Skeletal muscle cell (primary cell): ENCODE measurements at regions not wholly inside any gene's neighbourhood (a gene's known extent, or its start where the extent isn't known, plus 50 kb on each side); places are given as distances from the start of the nearest gene placed in this dataset.
"Not testable (repeated sequence)": the region's sequence is repeated elsewhere in the genome, so short reads cannot be mapped to it uniquely, and the experiment has no call there.

Source experiments
- DNase-seq: peaks from one replicate; pipeline ENCODE4 v3.0.0-alpha.2; 2010; ENCODE audit warnings: low read depth
- H3K4me3 ChIP-seq: 2 replicates; pipeline ENCODE4 v1.5.1; 2011; ENCODE audit warnings: low read depth, mild to moderate bottlenecking, control low read depth, low read length, moderate library complexity

DNA sequence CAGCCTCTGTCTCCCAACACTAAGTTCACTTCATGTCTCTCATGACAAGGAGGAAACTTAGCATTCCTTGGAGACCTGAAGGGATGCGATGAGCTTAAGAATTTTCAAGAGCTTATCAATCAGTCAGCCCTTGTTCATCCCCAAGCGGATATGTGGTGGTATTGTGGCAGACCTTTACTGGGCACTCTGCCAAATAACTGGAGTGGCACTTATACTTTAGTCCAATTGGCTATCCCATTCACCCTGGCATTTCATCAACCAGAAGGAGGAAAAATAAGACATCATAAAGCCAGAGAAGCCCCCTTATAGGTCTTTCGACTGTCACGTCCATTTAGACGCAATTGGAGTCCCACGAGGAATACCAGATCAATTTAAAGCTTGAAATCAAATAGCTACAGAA is 779.4 kb downstream of the FAM181B start:
- H3K4me3 ChIP-seq, DNase-seq: not testable (repeated sequence)

DNA sequence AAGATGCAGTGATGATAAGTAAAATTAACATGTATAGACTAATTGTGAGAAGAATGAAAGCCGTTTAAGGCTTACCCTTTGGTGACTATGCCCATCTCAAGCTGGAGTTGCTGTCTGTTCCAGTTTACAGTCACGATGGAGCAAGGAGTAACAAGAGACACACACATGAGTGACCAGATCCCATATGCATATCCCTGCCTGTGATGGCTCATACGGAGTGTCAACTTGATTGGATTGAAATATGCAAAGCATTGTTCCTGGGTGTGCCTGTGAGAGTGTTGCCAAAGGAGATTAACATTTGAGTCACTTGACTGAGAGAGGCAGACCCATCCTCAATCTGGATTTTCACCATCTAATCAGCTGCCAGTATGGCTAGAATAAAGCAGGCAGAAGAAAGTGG is 786.8 kb downstream of the FAM181B start:
- no peak for DNase-seq
- no peak overlapping the region for H3K4me3 ChIP-seq

- DNase-seq: no peak
- H3K4me3 ChIP-seq: no peak overlapping the region
Measured at GRCh38 chr11:81942646-81943045, 791.0 kb downstream of the FAM181B start.

DNA sequence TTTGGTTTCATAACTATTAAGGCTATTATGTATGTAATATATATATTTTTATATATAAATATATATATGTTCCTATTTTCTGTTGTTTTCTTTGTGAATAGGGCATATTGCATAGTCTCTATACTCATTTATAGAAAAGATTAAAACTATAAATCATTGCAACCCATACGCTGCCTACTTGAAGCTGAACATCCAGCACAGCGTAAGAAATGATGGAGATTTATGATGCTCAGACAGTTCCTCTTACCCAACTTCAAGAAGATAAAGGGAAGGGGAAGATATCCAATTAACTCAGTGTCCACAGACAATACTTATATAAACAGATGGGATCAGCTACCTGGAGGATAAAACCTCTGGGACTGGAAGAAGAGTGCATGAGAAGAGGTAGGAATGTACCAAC is 791.7 kb downstream of the FAM181B start:
- no peak for DNase-seq
- no peak overlapping the region for H3K4me3 ChIP-seq

- H3K4me3 ChIP-seq: no peak overlapping the region
- no peak for DNase-seq
Measured at GRCh38 chr11:81932303-81932702, 801.4 kb downstream of the FAM181B start.

- DNase-seq: no peak
- no peak overlapping the region for H3K4me3 ChIP-seq
Measured at GRCh38 chr11:81920205-81920604, 813.5 kb downstream of the FAM181B start.

DNA sequence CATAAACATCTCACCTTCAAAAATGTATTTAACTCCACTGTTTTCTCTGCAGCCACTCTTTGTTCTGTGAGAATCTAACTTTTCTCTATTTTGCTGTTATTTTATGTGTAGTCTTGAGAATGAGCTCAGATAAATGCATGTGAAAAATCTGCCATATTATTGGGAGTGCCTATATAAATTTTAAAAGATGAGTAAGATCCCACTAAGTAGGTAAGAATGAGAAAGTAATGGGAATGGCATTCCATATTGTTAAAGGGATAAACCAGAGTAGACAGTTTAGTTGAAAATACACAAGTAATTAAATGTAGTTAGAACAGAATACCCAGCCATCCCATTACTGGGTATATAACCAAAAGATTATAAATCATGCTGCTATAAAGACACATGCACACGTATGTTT is 817.2 kb downstream of the FAM181B start:
- H3K4me3 ChIP-seq: no peak overlapping the region
- DNase-seq: no peak

DNA sequence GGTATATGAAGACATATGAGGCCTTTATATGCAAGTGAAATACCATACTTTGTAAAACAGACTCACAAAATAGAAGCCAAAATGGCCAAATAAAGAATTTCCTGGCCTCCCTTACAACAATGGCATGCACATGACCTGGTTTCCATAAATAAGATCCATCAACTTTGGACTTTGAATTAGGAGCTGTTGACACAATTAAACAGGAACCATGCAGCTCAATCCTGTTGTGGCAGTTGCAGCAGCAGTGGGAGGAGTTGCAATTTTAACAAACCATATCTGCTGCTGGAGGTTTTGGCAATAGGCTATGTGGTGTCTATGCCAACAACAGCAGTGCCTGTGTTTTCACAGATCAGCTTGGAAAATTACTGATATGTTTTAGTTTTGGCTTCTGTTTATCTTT is 818.6 kb downstream of the FAM181B start:
- DNase-seq: no peak
- H3K4me3 ChIP-seq: no peak overlapping the region

DNA sequence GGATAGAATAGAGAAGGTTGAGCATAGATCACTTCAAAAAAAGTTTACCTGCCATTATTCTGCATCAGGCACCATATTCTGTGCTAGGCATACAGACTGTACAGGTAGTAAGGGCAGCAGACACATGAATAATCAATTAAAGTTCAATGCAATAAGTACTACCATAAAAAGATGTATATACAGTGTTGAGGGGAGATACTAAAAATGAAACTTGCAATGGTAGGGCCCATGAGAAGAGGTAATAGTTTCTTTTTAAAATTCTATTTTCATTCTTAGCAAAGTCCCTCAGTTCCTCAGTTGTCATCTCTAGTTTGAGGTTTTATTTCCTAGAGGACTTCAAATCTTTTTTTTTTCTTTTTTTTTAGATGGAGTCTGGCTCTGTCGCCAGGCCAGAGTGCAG is 819.9 kb downstream of the FAM181B start:
- DNase-seq: no peak
- H3K4me3 ChIP-seq: no peak overlapping the region

DNA sequence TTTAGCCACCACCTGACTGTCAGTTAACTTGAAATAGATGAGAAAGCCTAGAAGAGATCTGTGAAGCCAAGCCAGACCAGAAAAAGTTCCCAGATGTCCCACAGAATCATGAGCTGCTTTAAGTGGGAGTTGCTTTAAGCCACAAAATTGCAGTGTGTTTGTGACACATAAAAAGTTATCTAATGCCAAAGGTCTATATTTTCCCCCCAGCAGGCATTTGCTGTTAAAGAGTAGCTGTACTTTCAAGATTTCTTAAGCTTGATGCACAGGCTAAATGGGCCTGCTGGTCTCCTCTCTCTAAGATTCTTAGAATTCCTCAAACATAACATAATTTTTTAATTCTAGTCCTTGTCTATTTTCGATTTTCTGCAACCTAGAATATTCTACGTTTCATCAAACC is 825.7 kb downstream of the FAM181B start:
- no peak for DNase-seq

DNA sequence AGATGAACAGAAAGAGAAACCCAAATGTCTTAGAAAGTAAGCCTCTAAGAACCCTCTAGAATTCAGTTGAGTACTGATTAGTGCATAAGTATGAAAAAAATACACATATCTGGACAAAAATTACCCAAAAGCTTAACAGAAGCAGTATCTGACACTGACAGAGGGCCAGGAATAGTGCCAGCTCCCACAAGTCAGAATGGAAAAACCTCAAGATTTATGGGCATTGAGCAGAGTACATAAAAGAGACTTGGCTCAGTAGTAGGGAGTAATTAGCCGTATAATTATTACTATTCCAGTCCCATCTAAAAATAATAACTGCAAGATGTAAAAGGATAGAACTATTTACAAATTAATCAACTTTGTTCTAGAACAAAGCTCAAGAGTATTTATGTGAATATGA is 834.5 kb downstream of the FAM181B start:
- H3K4me3 ChIP-seq: no peak overlapping the region
- no peak for DNase-seq

More for the DNA sequence above, 825.7 kb downstream of the FAM181B start:
- H3K4me3 ChIP-seq: no peak overlapping the region

DNA sequence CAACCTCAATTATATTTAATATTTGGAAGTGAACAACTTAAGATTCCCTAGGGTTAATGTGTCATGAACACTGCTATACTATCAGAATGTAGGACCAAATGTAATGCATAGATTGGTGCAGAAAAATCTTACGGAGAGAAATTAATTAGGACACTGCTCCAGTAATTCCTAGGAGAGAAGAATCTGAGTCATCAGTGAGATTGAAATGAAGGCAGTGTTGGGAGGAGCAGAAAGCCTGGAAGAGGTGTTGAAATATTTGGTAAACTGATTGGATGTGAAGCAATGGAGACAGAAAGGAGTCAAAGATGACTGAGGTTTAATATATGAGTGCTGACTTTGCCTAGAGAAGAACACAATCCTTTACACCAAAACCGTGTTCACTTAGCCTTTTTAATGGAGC is 836.0 kb downstream of the FAM181B start:
- no peak for DNase-seq
- H3K4me3 ChIP-seq: no peak overlapping the region

- DNase-seq: no peak
- no peak overlapping the region for H3K4me3 ChIP-seq
Measured at GRCh38 chr11:81895258-81895657, 838.4 kb downstream of the FAM181B start.

DNA sequence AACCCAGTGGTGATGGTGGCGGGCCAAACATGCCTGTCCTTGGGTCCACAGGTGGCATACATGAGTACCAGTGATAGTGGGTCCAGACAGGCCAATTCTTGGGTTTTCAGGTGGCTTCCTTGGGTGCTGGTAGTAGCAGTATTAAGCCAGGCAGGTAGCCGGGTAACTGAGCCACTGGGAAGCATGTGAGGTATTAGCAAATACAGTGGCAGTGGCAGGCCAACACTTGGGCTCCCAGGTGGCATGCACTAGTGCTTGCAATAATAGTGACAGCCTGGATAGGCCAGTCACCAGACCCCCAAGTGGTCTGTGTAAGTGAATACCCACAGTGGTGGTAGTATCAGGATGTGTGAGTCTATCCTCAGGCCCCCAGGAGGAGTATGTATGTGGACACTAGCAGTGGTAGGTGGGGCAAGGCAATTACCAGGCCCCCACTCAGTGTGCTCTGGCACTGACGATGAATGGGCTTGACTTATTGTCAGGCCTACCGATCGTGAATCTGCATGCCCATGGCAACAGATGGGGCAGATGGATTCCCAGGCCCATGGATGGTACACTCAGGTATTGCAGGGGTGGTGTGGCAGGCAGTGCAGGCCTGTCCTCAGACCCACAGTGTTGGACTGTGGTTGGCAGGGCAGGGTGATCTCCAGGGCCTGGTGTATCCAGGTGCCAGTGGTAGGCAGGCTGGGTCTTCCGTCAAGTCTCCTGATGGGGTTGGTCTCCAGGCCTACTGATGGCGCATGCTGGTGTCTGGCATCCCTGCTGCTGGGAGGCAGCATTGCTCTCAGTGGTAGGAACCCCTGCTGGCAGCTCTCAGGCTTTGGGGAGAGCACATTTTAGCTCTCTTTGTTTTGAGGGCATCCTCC is 840.7 kb downstream of the FAM181B start:
- no peak for DNase-seq
- no peak overlapping the region for H3K4me3 ChIP-seq

GRCh38 chr11:81888391-81888790 is 845.3 kb downstream of the FAM181B start:
- no peak overlapping the region for H3K4me3 ChIP-seq
- no peak for DNase-seq

DNA sequence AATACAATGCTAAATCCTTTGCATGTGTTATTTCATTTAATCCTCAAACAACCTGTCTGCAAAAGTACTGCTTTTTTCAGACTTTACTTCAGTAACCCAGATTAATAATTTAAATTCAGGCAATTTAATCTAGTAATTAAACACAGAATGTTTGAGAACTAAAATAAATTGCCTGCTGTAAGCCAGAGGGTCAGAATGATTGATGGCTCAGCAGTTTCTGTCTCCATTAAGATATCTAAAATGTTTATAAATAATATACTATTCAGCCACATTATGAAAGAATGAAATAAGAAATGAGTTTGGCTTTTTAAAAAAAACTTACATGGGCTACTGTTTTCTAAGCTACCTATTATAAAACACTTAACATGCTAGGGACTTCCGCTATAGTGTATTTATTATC is 846.0 kb downstream of the FAM181B start:
- no peak for DNase-seq
- H3K4me3 ChIP-seq: no peak overlapping the region

DNA sequence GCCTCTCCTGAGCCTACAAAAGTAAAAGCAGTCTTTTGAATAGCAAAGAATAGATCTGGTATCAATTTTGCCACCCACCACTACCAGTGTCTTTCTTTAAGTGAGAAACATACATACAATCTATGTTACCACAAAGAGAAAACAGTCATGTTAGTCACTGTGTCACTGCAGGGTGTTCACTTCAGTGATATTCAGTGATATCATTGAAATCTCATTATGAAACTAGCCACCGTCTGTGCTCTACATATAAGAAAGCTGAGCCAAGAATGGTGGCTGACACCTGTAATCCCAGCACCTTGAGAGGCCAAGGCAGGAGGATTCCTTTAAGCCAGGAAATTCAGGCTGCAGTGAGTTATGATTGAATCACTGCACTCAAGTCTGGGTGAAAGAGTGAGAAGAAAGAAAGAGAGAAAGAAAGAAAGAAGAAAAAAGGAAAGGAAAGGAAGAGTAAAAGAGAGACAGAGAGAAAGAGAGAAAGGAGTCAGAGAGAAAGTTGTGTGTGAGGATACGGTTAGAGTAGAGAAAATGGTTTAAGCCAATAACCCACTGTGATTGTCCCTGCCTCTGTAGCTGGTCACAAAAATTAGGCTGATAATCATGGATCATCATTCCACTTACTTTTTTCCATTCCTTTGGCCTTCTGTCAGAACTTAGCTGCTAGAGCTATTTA is 847.1 kb downstream of the FAM181B start:
- no peak overlapping the region for H3K4me3 ChIP-seq
- no peak for DNase-seq

GRCh38 chr11:81874635-81875034 is 859.0 kb downstream of the FAM181B start:
- no peak for DNase-seq
- no peak overlapping the region for H3K4me3 ChIP-seq

- DNase-seq: no peak
- H3K4me3 ChIP-seq: no peak overlapping the region
Measured at GRCh38 chr11:81870815-81871214, 862.8 kb downstream of the FAM181B start.

DNA sequence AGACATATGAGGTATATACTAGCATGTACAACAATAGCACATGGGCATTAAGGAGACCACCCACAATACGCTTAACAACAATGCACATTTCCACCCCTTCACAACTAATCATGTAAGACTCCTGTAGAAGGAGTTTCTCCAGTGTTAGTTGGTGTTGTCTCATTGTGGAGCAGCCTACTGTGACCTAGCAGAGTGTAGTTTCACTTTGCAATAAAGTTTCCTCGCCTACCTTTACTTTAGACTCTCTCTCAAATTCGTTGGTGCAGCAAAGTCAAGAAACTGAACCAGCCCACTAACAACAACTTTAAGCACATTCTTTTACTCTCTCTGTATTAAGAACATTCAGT is 863.6 kb downstream of the FAM181B start:
- no peak for DNase-seq
- no peak overlapping the region for H3K4me3 ChIP-seq
